Endothelial cell of umbilical vein (primary cell): ENCODE measurements at regions not wholly inside any gene's neighbourhood (a gene's known extent, or its start where the extent isn't known, plus 50 kb on each side); places are given as distances from the start of the nearest gene placed in this dataset.

Experiments used
- BruUV-seq: library from RNA; stranded (reverse); fragments of 400-500 nt; replicated peaks from 2 replicates; lab custom pipeline; 2021; lab: Mats Ljungman, UMichigan
- CTCF ChIA-PET: fragments of 300-600, 350-600 bp; sonication (Branson Sonifier 250); formaldehyde crosslinking; loops from one replicate; lab custom pipeline; 2021; ENCODE audit warnings: antibody characterized with exemption, inconsistent platforms; lab: Charles Lee
- POLR2A ChIA-PET: fragments of 300-600, 350-600 bp; sonication (Branson Sonifier 250); formaldehyde crosslinking; loops from one replicate; lab custom pipeline; 2021; ENCODE audit warnings: antibody characterized with exemption, inconsistent platforms; lab: Charles Lee
- DNase-seq: peaks from one replicate; pipeline ENCODE4 v3.0.0-alpha.2; 2011; ENCODE audit warnings: low read depth, low spot score
- FAIRE-seq: peaks from 2 replicates; lab custom pipeline; 2011; peaks lifted over from hg19 to GRCh38; lab: Jason Lieb, UNC
- H2AFZ ChIP-seq: 2 replicates; pipeline ENCODE4 v1.6.0; 2012; ENCODE audit warnings: low read depth, low read length, control low read depth, inconsistent platforms
- H3K27ac ChIP-seq: 2 replicates; pipeline ENCODE4 v1.5.1; 2011; ENCODE audit warnings: low read depth, mild to moderate bottlenecking, control low read depth, low read length, moderate library complexity; ENCODE audit not compliant: insufficient read depth
- H3K27me3 ChIP-seq, 2 experiments: 2 replicates each; pipeline versions ENCODE4 v1.6.0 to v1.6.1; 2011; ENCODE audit warnings: low read length in 2 of 2, mixed read lengths in 1 of 2; ENCODE audit not compliant: control insufficient read depth in 2 of 2, insufficient read depth in 2 of 2
- H3K36me3 ChIP-seq, 2 experiments: 2 replicates in 1 of 2; 3 replicates in 1 of 2; pipeline ENCODE4 v1.5.1; 2011; ENCODE audit warnings: low read length in 2 of 2, mild to moderate bottlenecking in 1 of 2, moderate library complexity in 1 of 2; ENCODE audit not compliant: control insufficient read depth in 2 of 2, insufficient read depth in 2 of 2; ENCODE audit errors: extremely low read depth in 1 of 2
- H3K4me1 ChIP-seq: 3 replicates; pipeline ENCODE4 v1.5.1; 2011; ENCODE audit warnings: mild to moderate bottlenecking, low read length; ENCODE audit not compliant: control insufficient read depth, insufficient read depth; ENCODE audit errors: extremely low read depth
- H3K4me2 ChIP-seq: 2 replicates; pipeline ENCODE4 v1.6.1; 2011; ENCODE audit warnings: low read length, control low read depth, mixed read lengths; ENCODE audit not compliant: insufficient read depth
- H3K4me3 ChIP-seq, 3 experiments: fragments of 200-600 bp in 1 of 3; sonication (generic), shearing (Covaris generic) in 1 of 3; replicated peaks in 1 of 3; 2 replicates each; pipeline ENCODE4 v1.5.1; 2011 to 2016; ENCODE audit warnings: control low read depth in 3 of 3, low read length in 3 of 3, mild to moderate bottlenecking in 2 of 3, inconsistent platforms in 1 of 3, low read depth in 1 of 3, moderate library complexity in 1 of 3; ENCODE audit not compliant: insufficient read depth in 1 of 3
- H3K79me2 ChIP-seq: 2 replicates; pipeline ENCODE4 v1.6.0; 2012; ENCODE audit warnings: low read length, inconsistent platforms; ENCODE audit not compliant: control insufficient read depth, insufficient read depth
- H3K9ac ChIP-seq: replicated peaks from 2 replicates; pipeline ENCODE3; 2011; ENCODE audit warnings: low read length, control low read depth; ENCODE audit not compliant: insufficient read depth; ENCODE audit errors: extremely low read depth
- H3K9me1 ChIP-seq: replicated peaks from 3 replicates; pipeline ENCODE4 v1.6.0; 2011; ENCODE audit warnings: mild to moderate bottlenecking, low read length; ENCODE audit not compliant: control insufficient read depth, insufficient read depth; ENCODE audit errors: extremely low read depth
- H3K9me3 ChIP-seq: replicated peaks from 2 replicates; pipeline ENCODE4 v1.5.1; 2012; ENCODE audit warnings: low read length, inconsistent platforms; ENCODE audit not compliant: control insufficient read depth, insufficient read depth
- H4K20me1 ChIP-seq: replicated peaks from 2 replicates; pipeline ENCODE3; 2011; ENCODE audit warnings: mild to moderate bottlenecking, low read length; ENCODE audit not compliant: control insufficient read depth, insufficient read depth; ENCODE audit errors: extremely low read depth
- EZH2 ChIP-seq: IDR thresholded peaks from 2 replicates; pipeline ENCODE4 v1.6.1; 2012; ENCODE audit warnings: borderline replicate concordance, low read depth, mild to moderate bottlenecking, moderate library complexity, low read length, inconsistent platforms; ENCODE audit not compliant: severe bottlenecking
- FOS ChIP-seq: IDR thresholded peaks from 2 replicates; pipeline ENCODE4 v1.6.1; 2011; ENCODE audit warnings: mild to moderate bottlenecking, low read length, moderate library complexity, borderline replicate concordance; ENCODE audit not compliant: insufficient read depth
- GATA2 ChIP-seq: IDR thresholded peaks from 2 replicates; pipeline ENCODE4 v1.7.0; 2011; ENCODE audit warnings: low read depth, mild to moderate bottlenecking, moderate library complexity, mixed read lengths, low read length; ENCODE audit not compliant: insufficient read length, insufficient read depth
- JUN ChIP-seq: IDR thresholded peaks from 2 replicates; pipeline ENCODE4 v1.6.1; 2011; ENCODE audit warnings: borderline replicate concordance, low read depth; ENCODE audit not compliant: insufficient read length, insufficient read depth
- MYC ChIP-seq: IDR thresholded peaks from one replicate; pipeline ENCODE4 v1.6.1; 2011; ENCODE audit warnings: mild to moderate bottlenecking, low read depth, low read length
- POLR2A ChIP-seq: IDR thresholded peaks from 2 replicates; pipeline ENCODE4 v1.6.1; 2012; ENCODE audit warnings: low read depth, mild to moderate bottlenecking, control low read depth, low read length
- POLR2AphosphoS5 ChIP-seq: IDR thresholded peaks from 2 replicates; pipeline ENCODE4 v1.6.1; 2012; ENCODE audit warnings: low read depth, mild to moderate bottlenecking, control low read depth, low read length, moderate library complexity; ENCODE audit not compliant: insufficient read depth
- dilution Hi-C: fragments of 300-500 bp; cut with MboI; formaldehyde crosslinking; loops from one replicate; pipeline ENCODE4 v1.15.0; 2019; ENCODE audit warnings: low sequenced_read_pairs; ENCODE audit not compliant: extremely low pct_ligation_motif_present
- intact Hi-C: fragments of 100-400 bp; cut with micrococcal nuclease; formaldehyde crosslinking; loops from one replicate; pipeline ENCODE4 v1.10.0; 2022
- TF ChIP-seq, protein P1 (sequence below): IDR thresholded peaks from 2 replicates; pipeline ENCODE4 v1.6.1; 2011; ENCODE audit not compliant: insufficient read depth, insufficient read length
- TF ChIP-seq, protein P2 (sequence below), 2 donors: IDR thresholded peaks; 1 replicate in 1 of 2; 2 replicates in 1 of 2; pipeline ENCODE4 v1.5.1; 2011; ENCODE audit warnings: low read length in 2 of 2, mild to moderate bottlenecking in 2 of 2, moderate library complexity in 2 of 2, control low read depth in 1 of 2, inconsistent platforms in 1 of 2, low read depth in 1 of 2; ENCODE audit not compliant: insufficient read depth in 1 of 2; ENCODE audit errors: extremely low read depth in 1 of 2

DNA sequence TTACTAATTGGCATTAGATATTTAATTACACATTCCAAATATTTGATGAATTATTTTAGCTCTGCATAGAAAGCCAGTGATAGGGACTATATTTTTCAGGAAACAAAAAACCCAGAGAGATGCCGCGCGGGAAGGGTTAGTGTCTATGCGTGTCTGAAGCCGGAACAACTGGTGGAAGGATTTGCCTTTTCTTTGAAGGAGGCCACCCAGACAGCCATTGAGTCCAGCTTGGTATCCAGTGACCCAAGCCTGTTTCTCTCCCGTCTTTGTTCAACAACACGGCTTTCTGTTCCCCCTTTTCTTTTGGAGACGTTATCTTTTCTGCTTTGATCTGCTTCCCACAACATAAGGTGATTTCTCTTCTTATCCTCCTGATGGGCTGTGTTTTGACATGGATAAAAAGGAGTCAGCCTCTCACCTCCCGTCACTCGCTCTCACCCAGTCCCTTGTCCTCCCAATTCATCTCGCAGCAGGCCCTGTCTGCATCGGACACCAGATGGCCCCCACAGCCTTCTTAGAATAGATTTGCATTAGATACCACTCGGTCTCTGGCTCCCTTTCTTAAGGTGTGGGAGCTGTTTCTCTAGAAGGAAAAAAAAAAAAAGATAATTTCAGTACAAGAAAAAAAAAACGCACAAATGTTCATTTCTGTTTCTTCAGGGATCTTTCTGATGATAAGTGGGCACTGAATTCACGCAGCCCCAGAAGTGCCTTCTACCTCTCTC is 361.8 kb downstream of the ZNF536 start:
- no TSS peak for BruUV-seq

More for the DNA sequence above, 361.8 kb downstream of the ZNF536 start:
- no peaks in the 10 kb centered on the region for H3K9me3 ChIP-seq
- H3K4me2 ChIP-seq: no peak overlapping the region
- H3K9me1 ChIP-seq: no peaks in the 10 kb centered on the region
- dilution Hi-C loops: no loop called here
- H3K9ac ChIP-seq: no peak overlapping the region
- FAIRE-seq (no peak), DNase-seq (no peak)
- no peak overlapping the region for H2AFZ ChIP-seq
- no peak overlapping the region for H3K4me3 ChIP-seq
- H3K36me3 ChIP-seq: no peaks in the 10 kb centered on the region
- H4K20me1 ChIP-seq: no peaks in the 10 kb centered on the region
- no peak overlapping the region for H3K27ac ChIP-seq
- TF ChIP-seq FOS (no peak), MYC (no peak), JUN (no peak), GATA2 (no peak), EZH2 (no peak), POLR2A (no peak), POLR2AphosphoS5 (no peak)
- TF ChIP-seq, protein P1, sequence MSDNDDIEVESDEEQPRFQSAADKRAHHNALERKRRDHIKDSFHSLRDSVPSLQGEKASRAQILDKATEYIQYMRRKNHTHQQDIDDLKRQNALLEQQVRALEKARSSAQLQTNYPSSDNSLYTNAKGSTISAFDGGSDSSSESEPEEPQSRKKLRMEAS: no peak
- TF ChIP-seq, protein P2, sequence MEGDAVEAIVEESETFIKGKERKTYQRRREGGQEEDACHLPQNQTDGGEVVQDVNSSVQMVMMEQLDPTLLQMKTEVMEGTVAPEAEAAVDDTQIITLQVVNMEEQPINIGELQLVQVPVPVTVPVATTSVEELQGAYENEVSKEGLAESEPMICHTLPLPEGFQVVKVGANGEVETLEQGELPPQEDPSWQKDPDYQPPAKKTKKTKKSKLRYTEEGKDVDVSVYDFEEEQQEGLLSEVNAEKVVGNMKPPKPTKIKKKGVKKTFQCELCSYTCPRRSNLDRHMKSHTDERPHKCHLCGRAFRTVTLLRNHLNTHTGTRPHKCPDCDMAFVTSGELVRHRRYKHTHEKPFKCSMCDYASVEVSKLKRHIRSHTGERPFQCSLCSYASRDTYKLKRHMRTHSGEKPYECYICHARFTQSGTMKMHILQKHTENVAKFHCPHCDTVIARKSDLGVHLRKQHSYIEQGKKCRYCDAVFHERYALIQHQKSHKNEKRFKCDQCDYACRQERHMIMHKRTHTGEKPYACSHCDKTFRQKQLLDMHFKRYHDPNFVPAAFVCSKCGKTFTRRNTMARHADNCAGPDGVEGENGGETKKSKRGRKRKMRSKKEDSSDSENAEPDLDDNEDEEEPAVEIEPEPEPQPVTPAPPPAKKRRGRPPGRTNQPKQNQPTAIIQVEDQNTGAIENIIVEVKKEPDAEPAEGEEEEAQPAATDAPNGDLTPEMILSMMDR (IDR thresholded peaks at IDR 0.05; ENCODE audit: extremely low read depth in 1 of 2, insufficient read depth in 1 of 2, low read depth in 1 of 2, low read length in 2 of 2): no peak
- intact Hi-C loops: no loop called here
- H3K27me3 ChIP-seq: no peaks in the 10 kb centered on the region
- POLR2A ChIA-PET: no interaction called here
- no peaks in the 10 kb centered on the region for H3K4me1 ChIP-seq
- no peaks in the 10 kb centered on the region for H3K79me2 ChIP-seq
- CTCF ChIA-PET: interaction anchor here (0.6 kb wide), 1 partner anchor 12 kb away, joined by 3 read pairs; no protein-coding TSS in a partner anchor
